WERI-Rb-1 (cell line): ENCODE measurements at regions not wholly inside any gene's neighbourhood (a gene's known extent, or its start where the extent isn't known, plus 50 kb on each side); places are given as distances from the start of the nearest gene placed in this dataset.

Experiments
- DNase-seq: peaks from one replicate; pipeline ENCODE4 v3.0.0-alpha.2; 2020
- H3K27ac ChIP-seq: fragments of 250-450 bp; sonication (Bioruptor Pico); 2 replicates; pipeline ENCODE4 v1.5.1; 2020; ENCODE audit warnings: mild to moderate bottlenecking, moderate library complexity
- H3K27me3 ChIP-seq: fragments of 250-450 bp; sonication (Bioruptor Pico); 2 replicates; pipeline ENCODE4 v1.5.1; 2021; ENCODE audit warnings: mild to moderate bottlenecking, low read depth, moderate library complexity; ENCODE audit not compliant: insufficient read depth, severe bottlenecking
- H3K36me3 ChIP-seq: fragments of 250-450 bp; sonication (Bioruptor Pico); 2 replicates; pipeline ENCODE4 v1.5.1; 2020; ENCODE audit warnings: mild to moderate bottlenecking, moderate library complexity
- H3K4me3 ChIP-seq: 2 replicates; pipeline ENCODE4 v1.5.1; 2011; ENCODE audit warnings: low read depth, mild to moderate bottlenecking, control low read depth, low read length
- H3K9me3 ChIP-seq: fragments of 250-450 bp; sonication (Bioruptor Pico); 2 replicates; pipeline ENCODE4 v1.5.1; 2021; ENCODE audit warnings: mild to moderate bottlenecking, moderate library complexity; ENCODE audit not compliant: severe bottlenecking
- CTCF ChIP-seq: IDR thresholded peaks from 2 replicates; pipeline ENCODE4 v1.5.1; 2011; ENCODE audit warnings: low read depth, mild to moderate bottlenecking, control low read depth, inconsistent platforms, low read length

DNA sequence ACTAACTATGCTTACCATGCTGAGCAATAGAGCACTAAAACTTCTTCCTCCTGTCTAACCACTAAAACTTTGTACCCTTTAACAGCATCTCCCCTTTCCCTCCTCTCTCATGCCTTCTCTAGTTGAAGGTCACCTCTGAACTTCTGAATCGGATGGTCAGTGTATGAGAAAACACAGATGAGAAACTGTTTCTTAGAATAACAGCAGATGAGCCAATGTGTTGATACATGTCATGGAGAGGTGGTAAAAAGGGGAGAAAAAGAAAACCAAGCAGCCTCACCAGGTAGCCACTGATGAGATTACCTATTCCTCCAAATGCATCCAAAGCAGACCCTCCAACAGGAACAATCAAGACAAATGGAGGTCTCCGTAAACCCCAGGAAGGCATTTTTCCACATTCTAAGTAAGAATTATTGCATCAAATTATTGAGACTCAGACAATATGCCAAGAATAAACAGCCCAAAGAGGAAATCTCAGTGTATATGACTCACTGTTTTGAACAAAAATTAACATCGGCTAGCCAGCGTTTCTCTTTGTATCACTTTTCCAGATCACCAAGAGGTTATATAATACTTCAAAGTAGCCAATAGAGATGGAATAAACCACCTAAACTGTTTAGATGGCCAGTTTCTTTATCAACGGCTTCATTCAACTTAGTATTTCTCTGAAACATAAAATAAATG is 793.3 kb upstream of the SOX9 start:
- Histone ChIP-seq H3K36me3 (no peaks in the 10 kb centered on the region), H3K27me3 (peaks cover 64% of the 10 kb centered on the region), H3K27ac (no peak overlapping the region), H3K9me3 (no peaks in the 10 kb centered on the region), H3K4me3 (no peak overlapping the region)
- no peak for TF ChIP-seq CTCF
- no peak for DNase-seq

DNA sequence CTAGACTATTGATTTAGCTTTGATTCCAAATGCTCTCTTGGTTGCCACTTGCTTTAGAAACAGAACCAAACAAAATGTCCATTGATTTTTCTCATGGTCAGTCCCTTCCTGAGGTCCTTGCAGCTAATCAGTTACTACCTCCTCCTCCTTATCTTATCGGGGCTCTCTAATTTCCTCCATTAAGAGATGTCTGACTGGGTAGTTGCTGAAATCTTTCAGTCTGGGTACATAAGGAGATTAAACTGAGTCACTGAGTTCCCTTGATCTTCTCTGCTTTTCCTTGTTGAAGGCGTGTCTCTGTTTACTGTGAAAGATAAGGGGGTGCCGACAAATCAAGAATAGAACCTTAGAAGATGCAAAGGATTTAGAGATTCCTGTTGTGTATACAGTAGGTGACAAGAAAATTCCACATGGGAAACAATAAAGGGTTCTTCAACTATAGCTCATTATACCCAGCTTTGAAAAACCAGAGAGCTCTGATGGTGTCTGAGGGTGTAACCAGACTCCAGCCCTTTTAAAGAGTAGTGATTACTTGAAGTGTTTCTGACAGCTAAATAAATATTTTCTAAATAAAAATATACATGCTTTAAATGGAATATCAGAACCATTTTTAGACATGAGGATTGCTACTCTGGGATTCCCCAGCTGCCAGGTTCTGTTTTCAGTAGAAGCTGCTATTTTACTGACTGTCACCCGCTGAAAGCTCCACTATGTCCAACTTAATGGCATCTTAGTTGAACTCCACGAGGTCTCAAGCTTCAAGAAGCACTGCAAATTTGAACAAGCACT is 791.3 kb upstream of the SOX9 start:
- no peak for TF ChIP-seq CTCF
- Histone ChIP-seq H3K27ac (no peak overlapping the region), H3K36me3 (no peaks in the 10 kb centered on the region), H3K9me3 (no peaks in the 10 kb centered on the region), H3K4me3 (no peak overlapping the region), H3K27me3 (peaks cover 58% of the 10 kb centered on the region)
- DNase-seq = no peak

GRCh38 chr17:71330099-71330375 is 790.8 kb upstream of the SOX9 start:
- Histone ChIP-seq H3K9me3 (no peaks in the 10 kb centered on the region), H3K27me3 (peaks cover 56% of the 10 kb centered on the region), H3K36me3 (no peaks in the 10 kb centered on the region), H3K4me3 (no peak overlapping the region), H3K27ac (no peak overlapping the region)
- no peak for TF ChIP-seq CTCF
- no peak for DNase-seq

DNA sequence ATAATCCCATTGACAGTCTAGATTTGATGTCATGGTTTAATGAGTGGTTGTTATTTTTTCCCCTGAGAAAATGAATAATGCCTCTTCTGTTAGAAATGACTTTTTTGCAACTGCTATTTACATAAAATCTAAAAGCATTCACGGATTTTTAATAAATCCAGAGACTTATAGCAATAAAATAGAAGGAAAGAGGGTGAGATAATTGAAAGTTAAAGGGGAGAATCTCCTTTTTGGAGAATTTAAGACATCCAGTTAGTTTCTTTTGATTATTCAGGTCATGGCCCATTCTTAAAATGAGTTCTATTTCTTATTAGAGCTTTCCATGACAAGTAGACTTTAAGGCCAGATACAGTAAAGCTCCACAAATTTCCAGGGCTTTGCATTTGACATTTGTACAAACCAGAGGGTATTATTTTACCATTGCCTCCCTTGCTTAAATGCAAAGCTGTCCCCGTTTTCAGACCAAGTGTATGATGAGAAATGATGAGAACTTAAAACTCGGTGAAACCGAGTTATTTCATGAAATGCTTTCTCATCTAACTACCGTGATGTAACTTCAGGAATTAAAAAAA is 789.0 kb upstream of the SOX9 start:
- Histone ChIP-seq H3K27me3 (peaks cover 54% of the 10 kb centered on the region), H3K27ac (no peak overlapping the region), H3K36me3 (no peaks in the 10 kb centered on the region), H3K4me3 (no peak overlapping the region), H3K9me3 (no peaks in the 10 kb centered on the region)
- no peak for TF ChIP-seq CTCF
- no peak for DNase-seq

DNA sequence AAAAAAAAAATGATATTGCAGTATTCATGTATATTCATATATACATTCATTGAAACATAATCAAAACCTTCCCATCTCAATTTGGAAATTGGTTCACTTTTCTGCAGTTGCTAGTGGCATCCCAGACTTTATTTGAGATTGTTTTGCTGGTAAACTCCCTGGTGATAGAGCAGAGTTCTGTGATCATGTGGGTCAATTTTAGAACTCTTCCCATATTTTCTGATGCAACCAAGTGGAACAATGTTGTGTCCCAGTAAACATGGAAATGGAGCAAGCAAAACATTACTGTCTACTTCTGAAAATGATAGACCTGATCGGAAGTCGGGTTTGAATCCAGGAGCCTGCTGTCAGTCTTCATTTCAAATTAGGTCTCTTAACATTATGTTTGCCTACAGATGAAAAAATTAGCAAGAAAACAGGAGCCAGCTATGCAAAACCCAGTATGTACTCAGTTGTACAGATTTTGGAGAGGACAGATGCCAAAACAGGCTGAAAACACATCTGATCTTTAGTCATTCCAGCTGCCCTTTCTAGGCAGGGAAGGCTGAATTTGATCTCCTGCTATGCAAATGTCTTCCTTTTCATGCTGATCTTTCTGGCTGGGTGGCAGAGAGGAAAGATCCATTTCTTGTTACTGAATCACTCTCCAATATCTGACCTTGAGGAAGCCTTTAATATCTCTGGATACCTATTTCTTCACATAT is 786.6 kb upstream of the SOX9 start:
- H3K27ac ChIP-seq = no peak overlapping the region
- no peak for TF ChIP-seq CTCF
- H3K4me3 ChIP-seq = no peak overlapping the region
- no peak for DNase-seq
- H3K27me3 ChIP-seq = peaks cover 58% of the 10 kb centered on the region
- no peaks in the 10 kb centered on the region for H3K9me3 ChIP-seq
- no peaks in the 10 kb centered on the region for H3K36me3 ChIP-seq
